Naive thymus-derived CD4-positive, alpha-beta T cell (primary cell): ENCODE measurements at regions not wholly inside any gene's neighbourhood (a gene's known extent, or its start where the extent isn't known, plus 50 kb on each side); places are given as distances from the start of the nearest gene placed in this dataset.
"Not testable (repeated sequence)": the region's sequence is repeated elsewhere in the genome, so short reads cannot be mapped to it uniquely, and the experiment has no call there.

Experiments used
- ATAC-seq: fragments of 150-1000 bp; cut with Tn5 transposase; 2 replicates; pipeline ENCODE4 v1.10.0; 2021; ENCODE audit warnings: mild to moderate bottlenecking, moderate library complexity
- CTCF ChIA-PET: fragments of 350-600 bp; sonication (Branson Sonifier 250); formaldehyde crosslinking; loops from one replicate; lab custom pipeline; 2021; ENCODE audit warnings: antibody characterized with exemption; lab: Charles Lee
- POLR2A ChIA-PET: fragments of 350-600 bp; sonication (Branson Sonifier 250); formaldehyde crosslinking; loops from one replicate; lab custom pipeline; 2021; ENCODE audit warnings: antibody characterized with exemption, inconsistent platforms; lab: Charles Lee
- DNase-seq, 9 donors: peaks; one replicate each; pipeline versions ENCODE4 v3.0.0 to v3.0.0-alpha.2; 2020 to 2022; ENCODE audit warnings: mixed read lengths in 1 of 9
- H3K27ac ChIP-seq: one replicate; pipeline ENCODE4 v1.7.0; 2013; ENCODE audit warnings: mild to moderate bottlenecking, low read depth, low read length, moderate library complexity
- H3K27me3 ChIP-seq, 2 donors: one replicate each; pipeline ENCODE4 v1.7.0; 2013; ENCODE audit warnings: low read length in 2 of 2, mild to moderate bottlenecking in 2 of 2, moderate library complexity in 2 of 2; ENCODE audit not compliant: control insufficient read depth in 2 of 2, insufficient read depth in 2 of 2
- H3K36me3 ChIP-seq, 3 experiments: 1 replicate in 2 of 3; 2 replicates in 1 of 3; pipeline ENCODE4 v1.7.0; 2013; ENCODE audit warnings: low read length in 3 of 3, mild to moderate bottlenecking in 3 of 3, moderate library complexity in 1 of 3; ENCODE audit not compliant: insufficient read depth in 3 of 3, control insufficient read depth in 2 of 3
- H3K4me1 ChIP-seq, 2 donors: one replicate each; pipeline ENCODE4 v1.7.0; 2013; ENCODE audit warnings: low read length in 2 of 2, mild to moderate bottlenecking in 2 of 2, moderate library complexity in 1 of 2; ENCODE audit not compliant: control insufficient read depth in 2 of 2, insufficient read depth in 2 of 2
- H3K4me3 ChIP-seq: 2 replicates; pipeline ENCODE4 v1.7.0; 2013; ENCODE audit warnings: mild to moderate bottlenecking, low read length
- H3K9me3 ChIP-seq, 3 experiments: 1 replicate in 2 of 3; 2 replicates in 1 of 3; pipeline ENCODE4 v1.7.0; 2013; ENCODE audit warnings: low read length in 3 of 3; ENCODE audit not compliant: control insufficient read depth in 2 of 3
- H3K27ac Mint-ChIP-seq, 9 donors: one replicate each; pipeline ENCODE4 v1.8.0; 2020 to 2022; ENCODE audit warnings: mixed read lengths in 9 of 9, mild to moderate bottlenecking in 8 of 9, moderate library complexity in 5 of 9, inconsistent platforms in 2 of 9
- H3K27me3 Mint-ChIP-seq, 5 donors: one replicate each; pipeline ENCODE4 v1.8.0; 2021 to 2022; ENCODE audit warnings: mixed read lengths in 5 of 5, mild to moderate bottlenecking in 1 of 5
- H3K36me3 Mint-ChIP-seq, 5 donors: one replicate each; pipeline ENCODE4 v1.8.0; 2020 to 2022; ENCODE audit warnings: mixed read lengths in 5 of 5, mild to moderate bottlenecking in 3 of 5, inconsistent platforms in 1 of 5
- H3K4me1 Mint-ChIP-seq, 7 donors: one replicate each; pipeline ENCODE4 v1.8.0; 2020 to 2022; ENCODE audit warnings: mixed read lengths in 7 of 7, mild to moderate bottlenecking in 3 of 7, inconsistent platforms in 1 of 7
- H3K4me3 Mint-ChIP-seq, 10 donors: one replicate each; pipeline ENCODE4 v1.8.0; 2020 to 2022; ENCODE audit warnings: mild to moderate bottlenecking in 10 of 10, mixed read lengths in 10 of 10, moderate library complexity in 6 of 10, inconsistent platforms in 2 of 10
- H3K9me3 Mint-ChIP-seq, 11 donors: one replicate each; pipeline ENCODE4 v1.8.0; 2020 to 2022; ENCODE audit warnings: mixed read lengths in 11 of 11, mild to moderate bottlenecking in 4 of 11, inconsistent platforms in 1 of 11, moderate library complexity in 1 of 11
- intact Hi-C, 2 donors: fragments of 100-400 bp; cut with micrococcal nuclease; formaldehyde crosslinking; loops; one replicate each; pipeline ENCODE4 v1.15.1; 2023

GRCh38 chr4:34964613-34965012, 1279.7 kb downstream of the ARAP2 start:
- CTCF ChIA-PET, result no interaction called here
- Histone ChIP-seq H3K4me3 (no peak overlapping the region), H3K4me1 (no peaks in the 10 kb centered on the region), H3K9me3 (no peaks in the 10 kb centered on the region), H3K27ac (no peak overlapping the region), H3K36me3 (no peaks in the 10 kb centered on the region), H3K27me3 (no peaks in the 10 kb centered on the region)
- Mint-ChIP-seq H3K27ac (no peak overlapping the region), H3K27me3 (no peaks in the 10 kb centered on the region), H3K36me3 (no peaks in the 10 kb centered on the region), H3K4me1 (no peaks in the 10 kb centered on the region), H3K9me3 (peaks cover 0 to 11% (median 0%) of the 10 kb centered on the region in 11 donors), H3K4me3 (no peak overlapping the region)
- POLR2A ChIA-PET, result no interaction called here
- no peak for ATAC-seq
- intact Hi-C loops, result no loop called here
- DNase-seq, result no peak

GRCh38 chr4:34972189-34972588, 1272.1 kb downstream of the ARAP2 start:
- ChIA-PET CTCF (no interaction called here), POLR2A (no interaction called here)
- Histone ChIP-seq H3K4me3 (no peak overlapping the region), H3K9me3 (no peaks in the 10 kb centered on the region), H3K27ac (no peak overlapping the region), H3K27me3 (no peaks in the 10 kb centered on the region), H3K4me1 (no peaks in the 10 kb centered on the region), H3K36me3 (no peaks in the 10 kb centered on the region)
- Mint-ChIP-seq H3K27ac (no peak overlapping the region), H3K4me1 (no peaks in the 10 kb centered on the region), H3K9me3 (peaks cover 0 to 3% (median 0%) of the 10 kb centered on the region in 11 donors), H3K4me3 (no peak overlapping the region), H3K36me3 (no peaks in the 10 kb centered on the region), H3K27me3 (no peaks in the 10 kb centered on the region)
- ATAC-seq (no peak), DNase-seq (no peak)
- intact Hi-C loops, result no loop called here

- no peaks in the 10 kb centered on the region for H3K36me3 ChIP-seq
- Mint-ChIP-seq H3K4me1 (no peaks in the 10 kb centered on the region), H3K27ac (no peak overlapping the region), H3K27me3 (no peaks in the 10 kb centered on the region), H3K4me3 (no peak overlapping the region), H3K36me3 (no peaks in the 10 kb centered on the region), H3K9me3 (peaks cover 0 to 9% (median 0%) of the 10 kb centered on the region in 11 donors)
- H3K4me3 ChIP-seq, result no peak overlapping the region
- no peak for DNase-seq
- H3K4me1 ChIP-seq, result no peaks in the 10 kb centered on the region
- H3K27ac ChIP-seq, result no peak overlapping the region
- POLR2A ChIA-PET, result no interaction called here
- intact Hi-C loops, result no loop called here
- CTCF ChIA-PET, result no interaction called here
- no peaks in the 10 kb centered on the region for H3K9me3 ChIP-seq
- ATAC-seq, result no peak
- no peaks in the 10 kb centered on the region for H3K27me3 ChIP-seq
These were observed 1270.5 kb downstream of the ARAP2 start for GRCh38 chr4:34973650-34974312.

GRCh38 chr4:34974313-34974680, 1270.0 kb downstream of the ARAP2 start:
- POLR2A ChIA-PET, result no interaction called here
- ATAC-seq, result no peak
- Histone ChIP-seq H3K4me3 (no peak overlapping the region), H3K9me3 (no peaks in the 10 kb centered on the region), H3K27ac (no peak overlapping the region), H3K27me3 (no peaks in the 10 kb centered on the region), H3K4me1 (no peaks in the 10 kb centered on the region), H3K36me3 (no peaks in the 10 kb centered on the region)
- H3K27me3 Mint-ChIP-seq, result no peaks in the 10 kb centered on the region
- no peak for DNase-seq
- CTCF ChIA-PET, result no interaction called here
- no peaks in the 10 kb centered on the region for H3K4me1 Mint-ChIP-seq
- H3K4me3 Mint-ChIP-seq, result no peak overlapping the region
- no peaks in the 10 kb centered on the region for H3K36me3 Mint-ChIP-seq
- intact Hi-C loops, result no loop called here
- H3K9me3 Mint-ChIP-seq, result peaks cover 0 to 14% (median 0%) of the 10 kb centered on the region in 11 donors
- no peak overlapping the region for H3K27ac Mint-ChIP-seq

GRCh38 chr4:35021222-35021621, 1223.1 kb downstream of the ARAP2 start:
- H3K27ac Mint-ChIP-seq, H3K36me3 ChIP-seq, H3K27me3 ChIP-seq, H3K4me3 Mint-ChIP-seq, H3K4me1 ChIP-seq, H3K27me3 Mint-ChIP-seq, H3K36me3 Mint-ChIP-seq, DNase-seq, H3K27ac ChIP-seq, H3K4me3 ChIP-seq, H3K9me3 ChIP-seq, CTCF ChIA-PET, ATAC-seq, intact Hi-C loops, H3K4me1 Mint-ChIP-seq, POLR2A ChIA-PET: not testable (repeated sequence)
- peaks cover 6 to 21% (median 13%) of the 10 kb centered on the region in 11 donors for H3K9me3 Mint-ChIP-seq

- CTCF ChIA-PET, result no interaction called here
- H3K36me3 Mint-ChIP-seq, result no peaks in the 10 kb centered on the region
- no peak overlapping the region for H3K27ac ChIP-seq
- H3K4me3 ChIP-seq, result no peak overlapping the region
- no peaks in the 10 kb centered on the region for H3K4me1 Mint-ChIP-seq
- H3K9me3 Mint-ChIP-seq, result peaks cover 0 to 23% (median 6%) of the 10 kb centered on the region in 11 donors
- ATAC-seq, result no peak
- intact Hi-C loops, result no loop called here
- H3K27ac Mint-ChIP-seq, result no peak overlapping the region
- H3K27me3 Mint-ChIP-seq, result no peaks in the 10 kb centered on the region
- no peaks in the 10 kb centered on the region for H3K36me3 ChIP-seq
- no peaks in the 10 kb centered on the region for H3K27me3 ChIP-seq
- no peaks in the 10 kb centered on the region for H3K4me1 ChIP-seq
- DNase-seq, result no peak
- no peak overlapping the region for H3K4me3 Mint-ChIP-seq
- POLR2A ChIA-PET, result no interaction called here
- no peaks in the 10 kb centered on the region for H3K9me3 ChIP-seq
These were observed 1219.0 kb downstream of the ARAP2 start for GRCh38 chr4:35025152-35025834.
